A673 (cell line): ENCODE measurements at regions not wholly inside any gene's neighbourhood (a gene's known extent, or its start where the extent isn't known, plus 50 kb on each side); places are given as distances from the start of the nearest gene placed in this dataset.

Experiments
- CTCF ChIP-seq: fragments of 300-800, 200-600 bp; sonication (generic); conservative IDR thresholded peaks from 2 replicates; pipeline ENCODE4 v1.5.1; 2017; ENCODE audit warnings: low read depth, mild to moderate bottlenecking, antibody characterized with exemption, low read length, moderate library complexity, mixed read lengths
- EZH2 ChIP-seq: fragments of 200-600 bp; sonication (generic); IDR thresholded peaks from 2 replicates; pipeline ENCODE4 v1.6.1; 2017; ENCODE audit warnings: borderline replicate concordance, low read depth, mild to moderate bottlenecking, mixed read lengths, antibody characterized with exemption, low read length; ENCODE audit not compliant: poor library complexity, severe bottlenecking

GRCh38 chr2:106041150-106041549 lies 153.0 kb downstream of the UXS1 start:
- TF ChIP-seq CTCF: no peak
- no peak for TF ChIP-seq EZH2
